GM03348 (cell line): ENCODE measurements at regions not wholly inside any gene's neighbourhood (a gene's known extent, or its start where the extent isn't known, plus 50 kb on each side); places are given as distances from the start of the nearest gene placed in this dataset.
"Not testable (repeated sequence)": the region's sequence is repeated elsewhere in the genome, so short reads cannot be mapped to it uniquely, and the experiment has no call there.

Experiments used
- DNase-seq: peaks from one replicate; pipeline ENCODE4 v3.0.0; 2012; ENCODE audit warnings: low spot score

DNA sequence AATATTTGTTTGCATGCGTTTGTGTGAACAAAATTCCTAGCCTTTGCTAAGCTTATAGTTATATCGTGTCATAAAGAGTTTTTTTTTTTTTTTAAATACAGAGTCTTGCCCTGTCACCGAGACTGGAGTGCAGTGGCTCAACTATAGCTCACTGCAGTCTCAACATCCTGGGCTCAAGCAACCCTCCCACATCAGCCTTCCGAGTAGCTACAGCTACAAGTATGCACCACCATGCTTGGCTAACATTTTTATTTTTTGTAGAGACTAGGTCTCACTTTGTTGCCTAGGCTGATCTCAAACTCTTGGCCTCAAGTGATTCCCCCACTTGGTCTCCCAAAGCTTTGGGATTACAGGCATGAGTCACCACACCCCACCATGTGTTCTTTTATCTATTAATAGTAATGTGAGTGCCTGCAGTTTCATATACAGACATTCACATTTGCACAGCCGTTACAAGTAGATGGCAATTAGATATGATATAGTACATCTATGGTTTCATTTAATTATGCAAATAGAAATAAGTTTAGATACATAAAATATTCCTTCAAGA lies 848.6 kb downstream of the PDCD6IP start:
- DNase-seq, result no peak

- no peak for DNase-seq
Measured at GRCh38 chr3:34650131-34650530, 851.7 kb downstream of the PDCD6IP start.

DNA sequence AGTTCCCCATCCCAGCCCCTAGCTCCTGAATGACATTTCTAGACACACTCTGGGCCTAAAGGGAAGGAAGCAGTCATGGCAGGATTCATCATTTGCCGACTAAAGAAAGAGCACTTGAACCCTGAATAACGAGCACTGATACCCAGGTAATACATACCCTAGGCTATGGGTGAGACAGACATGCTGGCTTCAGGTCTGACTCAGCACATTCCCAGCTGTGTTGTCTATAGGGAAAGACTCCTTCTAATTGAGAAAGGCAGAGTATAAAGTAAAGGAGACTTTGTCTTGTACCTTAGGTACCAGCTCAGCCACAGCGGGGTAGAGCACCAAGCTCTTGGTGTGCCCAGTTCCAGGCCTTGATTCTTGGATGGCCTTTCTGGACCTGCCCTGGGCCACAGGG lies 870.5 kb downstream of the PDCD6IP start:
- DNase-seq, result no peak

GRCh38 chr3:34669490-34669889 lies 871.1 kb downstream of the PDCD6IP start:
- no peak for DNase-seq

GRCh38 chr3:34675383-34676120 lies 877.1 kb downstream of the PDCD6IP start:
- DNase-seq, result no peak

GRCh38 chr3:34676436-34676835 lies 878.0 kb downstream of the PDCD6IP start:
- no peak for DNase-seq

- no peak for DNase-seq
Measured at GRCh38 chr3:34678575-34678974, 880.1 kb downstream of the PDCD6IP start.

- DNase-seq, result not testable (repeated sequence)
Measured at GRCh38 chr3:34679055-34679454, 880.6 kb downstream of the PDCD6IP start.

DNA sequence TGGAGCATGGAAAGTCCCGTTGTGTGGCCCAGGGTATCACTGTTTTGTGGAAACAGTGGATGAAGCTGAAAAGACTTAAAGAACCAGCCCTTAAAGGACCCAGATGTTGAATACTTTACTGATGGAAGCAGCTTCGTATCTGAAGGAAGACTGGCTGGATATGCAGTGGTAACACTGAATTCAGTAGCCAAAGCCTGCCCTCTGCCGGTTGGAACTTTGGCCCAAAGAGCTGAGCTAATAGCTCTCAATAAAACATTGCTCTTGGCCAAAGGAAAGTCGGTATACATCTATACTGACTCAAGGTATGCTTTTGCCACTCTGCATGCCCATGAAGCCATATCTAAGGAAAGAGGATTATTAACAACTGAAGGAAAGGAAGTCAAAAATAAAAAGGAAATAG lies 885.4 kb downstream of the PDCD6IP start:
- DNase-seq, result peak; percentile 22

- no peak for DNase-seq
Measured at GRCh38 chr3:34686541-34686940, 888.1 kb downstream of the PDCD6IP start.

- no peak for DNase-seq
Measured at GRCh38 chr3:34687671-34688070, 889.2 kb downstream of the PDCD6IP start.

DNA sequence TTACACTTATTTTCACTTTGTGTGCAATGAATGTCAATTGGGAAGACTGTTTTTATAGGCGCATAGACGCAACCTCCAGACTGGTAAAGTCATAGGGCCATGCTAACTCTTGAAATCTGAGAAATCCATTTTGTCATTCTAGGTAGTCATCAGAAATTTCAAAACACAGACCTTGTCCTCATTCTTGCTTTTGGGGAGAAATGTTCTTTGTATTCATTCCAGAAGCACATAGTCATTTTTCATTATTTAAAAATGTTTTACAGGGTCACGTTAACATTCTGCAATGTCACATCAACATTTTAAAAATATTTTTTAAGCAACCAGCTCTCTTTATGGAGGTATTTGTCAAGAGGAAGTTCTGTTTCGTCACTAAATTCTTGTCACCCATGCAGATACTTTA lies 898.4 kb downstream of the PDCD6IP start:
- DNase-seq, result no peak

DNA sequence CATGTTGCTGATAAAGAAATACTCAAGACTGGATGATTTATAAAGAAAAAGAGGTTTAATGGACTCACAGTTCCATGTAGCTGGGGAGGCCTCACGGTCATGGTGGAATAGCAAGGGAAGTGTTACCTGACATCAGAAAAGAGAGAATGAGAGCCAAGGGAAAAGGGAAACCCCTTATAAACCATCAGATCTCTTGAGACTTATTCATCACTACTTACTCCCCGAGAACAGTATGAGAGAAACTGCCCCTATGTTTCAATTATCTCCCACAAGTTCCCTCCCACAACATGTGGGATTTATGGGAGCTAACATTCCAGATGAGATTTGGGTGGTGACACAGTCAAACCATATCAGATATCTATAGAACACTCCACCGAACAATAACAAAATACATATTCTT lies 904.6 kb downstream of the PDCD6IP start:
- DNase-seq, result no peak

DNA sequence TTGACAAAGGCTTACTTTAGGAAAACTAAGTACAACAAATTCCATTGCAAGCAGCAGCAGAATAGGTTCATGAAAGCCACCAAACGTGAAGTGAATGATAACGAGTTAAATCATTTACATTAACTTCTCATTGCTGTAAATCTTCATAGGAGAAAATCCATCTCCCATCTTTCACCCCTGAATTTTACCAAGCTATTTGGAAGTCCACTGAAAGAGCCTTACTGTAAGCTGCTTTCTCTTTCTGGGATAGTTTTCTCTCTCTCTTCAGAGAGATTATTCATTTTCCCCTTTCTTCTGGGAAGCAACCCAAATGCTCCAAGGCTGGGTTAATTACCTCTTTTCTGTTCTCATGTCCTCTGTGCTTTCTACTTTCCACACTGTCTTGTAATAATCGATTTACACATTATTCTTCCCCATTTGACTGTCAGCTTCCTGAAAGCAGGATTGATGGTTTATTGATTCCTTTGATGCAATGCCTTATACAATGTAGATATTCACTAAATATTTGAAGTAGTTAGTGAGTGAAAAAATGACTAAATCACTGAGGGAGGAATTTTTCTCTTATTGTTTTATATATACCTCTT lies 914.3 kb upstream of the ARPP21 start:
- DNase-seq, result no peak

- no peak for DNase-seq
Measured at GRCh38 chr3:34725774-34726173, 913.6 kb upstream of the ARPP21 start.

DNA sequence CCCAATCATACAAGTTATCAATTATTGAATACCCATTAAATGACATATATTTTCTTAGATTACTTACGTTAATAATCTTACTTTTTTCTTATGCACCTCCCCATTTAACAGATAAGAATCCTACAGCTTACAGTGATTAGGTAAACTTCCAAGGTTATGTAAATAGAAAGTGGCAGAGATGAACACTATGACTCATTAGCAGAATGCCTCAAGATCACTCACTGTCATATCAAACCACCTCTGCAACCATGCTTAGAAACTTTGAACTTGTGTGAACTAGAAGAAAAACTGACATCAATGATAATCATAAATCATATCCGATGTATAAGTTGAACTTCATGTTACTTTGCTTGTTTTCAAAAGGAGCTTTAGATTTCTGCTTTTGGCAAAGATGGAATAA lies 911.6 kb upstream of the ARPP21 start:
- no peak for DNase-seq

DNA sequence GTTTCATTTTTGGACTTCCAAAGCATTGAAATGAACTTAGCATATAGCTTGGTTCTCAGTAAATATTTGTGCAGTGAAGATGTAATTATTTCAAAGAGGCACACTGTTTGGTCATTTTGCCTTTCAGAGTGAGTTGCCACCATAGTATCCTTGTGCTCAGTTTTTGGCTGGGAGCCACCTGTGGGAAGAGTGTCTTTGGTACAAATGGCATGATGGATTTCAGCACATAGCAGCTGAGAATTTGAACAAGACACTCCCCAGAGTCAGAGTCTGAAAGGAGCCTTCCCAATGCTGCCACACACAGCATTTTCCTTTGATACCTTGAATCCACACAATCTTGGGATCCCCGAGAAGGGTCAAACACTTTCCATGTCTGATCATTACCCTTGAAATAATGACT lies 897.2 kb upstream of the ARPP21 start:
- no peak for DNase-seq

- no peak for DNase-seq
Measured at GRCh38 chr3:34758630-34759261, 880.6 kb upstream of the ARPP21 start.

GRCh38 chr3:34777386-34777785 lies 861.9 kb upstream of the ARPP21 start:
- no peak for DNase-seq

DNA sequence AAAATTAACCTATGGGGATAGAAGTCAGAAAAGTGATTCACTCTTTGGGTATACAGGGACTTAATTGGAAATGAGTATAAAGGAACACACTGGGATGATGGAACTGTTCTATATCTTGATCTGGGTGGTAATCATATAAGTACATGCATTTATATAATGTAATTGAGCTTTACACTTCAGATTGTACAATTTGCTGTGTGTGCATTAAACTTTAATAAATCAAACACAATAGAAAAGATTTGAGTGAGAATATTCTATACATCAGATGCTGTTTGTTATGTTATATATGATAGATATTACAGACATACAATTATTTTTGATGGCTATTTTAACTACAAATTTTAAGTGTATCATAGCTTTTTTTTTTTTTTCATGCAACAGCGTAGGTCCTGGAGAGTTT lies 860.2 kb upstream of the ARPP21 start:
- DNase-seq, result no peak

DNA sequence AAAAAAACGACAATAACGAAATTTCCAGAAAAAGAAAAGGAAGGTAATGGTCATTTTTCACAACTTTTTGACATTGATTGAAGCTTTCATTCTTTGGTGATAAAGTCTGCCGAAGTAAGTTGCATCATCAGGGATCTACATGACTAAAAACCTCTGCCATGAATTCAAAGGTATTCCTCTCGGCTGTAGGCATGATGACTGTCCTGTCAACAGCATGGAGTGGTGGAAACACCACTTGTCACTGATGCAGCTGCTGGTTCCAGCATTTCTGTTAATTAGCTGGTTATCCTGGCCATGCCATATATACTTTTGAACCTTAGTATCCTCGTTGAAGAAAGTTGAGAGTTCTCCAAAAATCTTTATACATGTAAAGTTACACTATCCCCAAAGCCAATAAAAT lies 859.0 kb upstream of the ARPP21 start:
- DNase-seq, result no peak

DNA sequence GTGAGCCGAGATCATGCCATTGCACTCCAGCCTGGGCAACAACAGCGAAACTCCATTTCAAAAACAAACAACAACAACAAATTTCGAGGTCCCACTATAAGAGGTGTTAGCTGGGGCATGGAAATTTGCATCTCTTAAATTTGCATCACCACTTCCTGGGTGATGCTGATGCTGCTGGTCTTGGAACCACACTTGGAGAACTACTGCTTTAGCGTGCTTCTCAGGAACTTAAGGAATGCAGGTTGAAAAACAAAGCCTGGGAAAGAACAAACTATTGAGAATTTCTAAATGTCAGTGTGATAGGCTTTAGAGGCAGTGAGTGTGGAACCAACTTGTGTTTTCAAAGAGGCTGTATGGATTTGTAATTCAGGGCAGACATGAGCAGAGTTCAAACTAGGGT lies 858.4 kb upstream of the ARPP21 start:
- no peak for DNase-seq

- no peak for DNase-seq
Measured at GRCh38 chr3:34782871-34783270, 856.5 kb upstream of the ARPP21 start.
